ENCODE measurements at regions not wholly inside any gene's neighbourhood (a gene's known extent, or its start where the extent isn't known, plus 50 kb on each side); places are given as distances from the start of the nearest gene placed in this dataset.
"Not testable (repeated sequence)": the region's sequence is repeated elsewhere in the genome, so short reads cannot be mapped to it uniquely, and the experiment has no call there.

DNA sequence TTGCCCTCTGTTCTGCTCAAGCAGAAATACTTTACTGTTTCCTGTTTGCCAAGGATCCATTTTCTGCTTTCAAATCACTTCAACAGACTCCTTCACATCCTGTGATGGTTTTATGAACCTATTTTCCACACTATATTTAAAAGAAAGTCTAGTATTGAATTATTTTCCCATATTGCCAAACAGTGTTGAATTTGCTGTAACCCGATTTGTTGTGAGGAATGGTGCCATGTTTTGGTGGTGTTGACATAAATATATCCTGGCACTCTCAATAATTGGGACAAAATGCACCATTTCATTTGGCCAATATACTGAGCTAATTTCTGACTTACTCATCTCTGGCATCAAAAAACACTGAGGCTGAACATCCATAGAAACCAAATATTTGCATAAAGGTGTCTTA lies 615.4 kb upstream of the SEMA3D start (continued):
- no peak for TF ChIP-seq PTTG1 (tag; IDR thresholded peaks at IDR 0.05; ENCODE audit: low read depth)
- TF ChIP-seq, protein P1, sequence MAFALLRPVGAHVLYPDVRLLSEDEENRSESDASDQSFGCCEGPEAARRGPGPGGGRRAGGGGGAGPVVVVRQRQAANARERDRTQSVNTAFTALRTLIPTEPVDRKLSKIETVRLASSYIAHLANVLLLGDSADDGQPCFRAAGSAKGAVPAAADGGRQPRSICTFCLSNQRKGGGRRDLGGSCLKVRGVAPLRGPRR (CRISPR knock-in tag; IDR thresholded peaks at IDR 0.05), result no peak
- no peak for TF ChIP-seq SIX5 (IDR thresholded peaks at IDR 0.05; ENCODE audit: borderline replicate concordance in 1 of 2, insufficient read depth in 1 of 2, low read depth in 1 of 2, low read length in 2 of 2)

DNA sequence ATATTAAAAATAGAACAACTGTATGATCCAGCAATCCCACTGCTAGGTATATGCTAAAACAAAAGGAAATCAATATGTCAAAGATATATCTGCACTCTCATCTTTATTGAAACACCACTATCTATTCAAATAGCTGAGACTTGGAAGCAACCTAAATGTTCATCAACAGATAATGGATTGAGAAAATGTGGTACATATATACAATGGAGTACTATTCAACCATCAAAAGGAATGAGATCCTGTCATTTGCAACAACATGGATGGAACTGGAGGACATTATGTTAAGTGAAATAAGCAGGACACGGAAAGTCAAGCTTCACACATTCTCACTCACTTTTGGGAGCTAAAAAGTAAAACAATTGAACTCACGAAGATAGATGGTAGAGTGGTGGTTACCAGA lies 610.1 kb upstream of the SEMA3D start:
- Histone ChIP-seq H3K36me3 (ENCODE audit: control insufficient read depth, insufficient read depth, low read length) (no peaks in the 10 kb centered on the region), H3K9me3 (replicated peaks; ENCODE audit: control insufficient read depth, insufficient read depth, low read depth, low read length) (no peaks in the 10 kb centered on the region), H3K27me3 (ENCODE audit: control insufficient read depth in 2 of 2, insufficient read depth in 2 of 2, low read length in 2 of 2) (no peaks in the 10 kb centered on the region), H2AFZ (ENCODE audit: low read depth, low read length) (no peak overlapping the region), H4K20me1 (replicated peaks; ENCODE audit: control insufficient read depth, insufficient read depth, low read length) (no peaks in the 10 kb centered on the region), H3K9me1 (ENCODE audit: control insufficient read depth, insufficient read depth, low read length) (no peaks in the 10 kb centered on the region), H3K27ac (ENCODE audit: extremely low read depth, low read depth, low read length) (no peak overlapping the region), H3K79me2 (ENCODE audit: control insufficient read depth, insufficient read depth, low read length) (no peaks in the 10 kb centered on the region), H3K4me1 (replicated peaks in 1 of 2; ENCODE audit: control insufficient read depth in 2 of 2, insufficient read depth in 2 of 2, low read length in 2 of 2) (no peaks in the 10 kb centered on the region), H3K9ac (ENCODE audit: insufficient read depth in 1 of 2, low read depth in 2 of 2, low read length in 2 of 2) (no peak overlapping the region), H3K4me2 (ENCODE audit: insufficient read depth, low read length) (no peak overlapping the region), H3K4me3 (no peak overlapping the region)
- ChIA-PET CTCF (ENCODE audit: low intra/inter-chr PET ratio) (no interaction called here), POLR2A (no interaction called here)
- intact Hi-C loops (cut with micrococcal nuclease) (no loop called here), in situ Hi-C loops (cut with MboI) (no loop called here)
- TF ChIP-seq LEF1 (IDR thresholded peaks at IDR 0.05) (no peak), HDAC8 (tag; IDR thresholded peaks at IDR 0.05) (no peak), TFAM (CRISPR knock-in tag; conservative IDR thresholded peaks at IDR 0.05) (no peak), MAFK (IDR thresholded peaks at IDR 0.05; ENCODE audit: low read length) (no peak)
- ATAC-seq, result no peak
- no peak for DNase-seq (ENCODE audit: extremely low read depth in 1 of 4, low spot score in 3 of 4)
- 0% methylated on average over 2 of the region's 2 CpGs for WGBS (ENCODE audit: insufficient coverage, low coverage, missing lambda C conversion rate)
- FAIRE-seq, result no peak
- BruUV-seq (replicated peaks), result no TSS peak

DNA sequence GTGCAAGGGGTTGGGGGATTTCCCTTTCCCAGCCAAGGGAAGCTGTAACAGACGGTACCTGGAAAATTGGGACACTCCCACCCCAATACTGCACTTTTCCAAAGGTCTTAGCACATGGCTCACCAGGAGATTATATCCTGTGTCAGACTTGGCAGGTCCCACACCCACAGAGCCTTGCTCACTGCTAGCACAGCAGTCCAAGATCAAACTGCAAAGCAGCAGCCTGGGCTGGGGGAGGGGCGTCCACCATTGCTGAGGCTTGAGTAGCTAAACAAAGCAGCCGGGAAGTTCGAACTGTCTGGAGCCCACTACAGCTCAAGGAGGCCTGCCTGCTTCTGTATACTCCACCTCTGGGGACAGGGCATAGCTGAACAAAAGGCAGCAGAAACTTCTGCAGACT lies 604.2 kb upstream of the SEMA3D start:
- H2AFZ ChIP-seq (ENCODE audit: low read depth, low read length); H3K79me2 ChIP-seq (ENCODE audit: control insufficient read depth, insufficient read depth, low read length); FAIRE-seq; H3K4me3 ChIP-seq; CTCF ChIA-PET (ENCODE audit: low intra/inter-chr PET ratio); intact Hi-C loops (cut with micrococcal nuclease); H3K4me1 ChIP-seq (replicated peaks in 1 of 2; ENCODE audit: control insufficient read depth in 2 of 2, insufficient read depth in 2 of 2, low read length in 2 of 2); H3K9me1 ChIP-seq (ENCODE audit: control insufficient read depth, insufficient read depth, low read length); H4K20me1 ChIP-seq (replicated peaks; ENCODE audit: control insufficient read depth, insufficient read depth, low read length); H3K27me3 ChIP-seq (ENCODE audit: control insufficient read depth in 2 of 2, insufficient read depth in 2 of 2, low read length in 2 of 2); ATAC-seq; POLR2A ChIA-PET; H3K9ac ChIP-seq (ENCODE audit: insufficient read depth in 1 of 2, low read depth in 2 of 2, low read length in 2 of 2); DNase-seq (ENCODE audit: extremely low read depth in 1 of 4, low spot score in 3 of 4); in situ Hi-C loops (cut with MboI); H3K36me3 ChIP-seq (ENCODE audit: control insufficient read depth, insufficient read depth, low read length); BruUV-seq (replicated peaks); H3K4me2 ChIP-seq (ENCODE audit: insufficient read depth, low read length); H3K27ac ChIP-seq (ENCODE audit: extremely low read depth, low read depth, low read length); H3K9me3 ChIP-seq (replicated peaks; ENCODE audit: control insufficient read depth, insufficient read depth, low read depth, low read length): not testable (repeated sequence)
- 0% methylated on average over 4 of the region's 4 CpGs for WGBS (ENCODE audit: insufficient coverage, low coverage, missing lambda C conversion rate)

Data from K562 (cell line).